Suppressor macrophage treated with lipopolysaccharide for 1 hour (primary cell): ENCODE measurements at regions not wholly inside any gene's neighbourhood (a gene's known extent, or its start where the extent isn't known, plus 50 kb on each side); places are given as distances from the start of the nearest gene placed in this dataset.
"Not testable (repeated sequence)": the region's sequence is repeated elsewhere in the genome, so short reads cannot be mapped to it uniquely, and the experiment has no call there.

Experiments used
- DNase-seq, 3 donors: peaks; one replicate each; pipeline ENCODE4 v3.0.0-alpha.2; 2020 to 2022

DNA sequence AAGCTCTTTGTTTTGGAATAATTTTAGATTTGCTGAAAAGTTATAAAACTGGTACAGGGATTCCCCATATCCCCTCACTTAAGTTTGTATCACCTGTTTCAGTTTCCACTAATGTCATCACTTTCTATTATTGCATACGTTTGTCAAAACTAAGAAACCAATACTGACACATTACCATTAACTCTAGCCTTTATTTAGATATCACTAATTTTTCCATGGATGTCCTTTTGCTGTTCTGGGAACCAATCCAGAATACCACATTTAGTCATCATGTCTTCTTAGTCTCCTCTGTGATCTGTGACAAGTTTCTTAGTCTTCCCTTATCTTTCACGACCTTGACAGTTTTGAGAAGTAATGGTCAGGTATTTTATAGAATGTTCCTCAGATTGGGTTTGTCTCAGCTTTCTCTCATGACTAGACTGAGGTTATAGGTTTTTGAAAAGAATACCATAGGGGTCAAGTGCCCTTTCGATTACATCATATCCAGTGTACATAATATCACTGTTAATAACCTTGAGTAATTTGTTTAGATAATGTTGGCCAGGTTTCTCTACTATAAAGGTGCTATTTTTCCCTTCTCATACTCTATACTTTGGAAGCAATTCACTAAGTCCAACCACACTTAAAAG lies 51.9 kb upstream of the NMUR2 start:
- DNase-seq: no peak

DNA sequence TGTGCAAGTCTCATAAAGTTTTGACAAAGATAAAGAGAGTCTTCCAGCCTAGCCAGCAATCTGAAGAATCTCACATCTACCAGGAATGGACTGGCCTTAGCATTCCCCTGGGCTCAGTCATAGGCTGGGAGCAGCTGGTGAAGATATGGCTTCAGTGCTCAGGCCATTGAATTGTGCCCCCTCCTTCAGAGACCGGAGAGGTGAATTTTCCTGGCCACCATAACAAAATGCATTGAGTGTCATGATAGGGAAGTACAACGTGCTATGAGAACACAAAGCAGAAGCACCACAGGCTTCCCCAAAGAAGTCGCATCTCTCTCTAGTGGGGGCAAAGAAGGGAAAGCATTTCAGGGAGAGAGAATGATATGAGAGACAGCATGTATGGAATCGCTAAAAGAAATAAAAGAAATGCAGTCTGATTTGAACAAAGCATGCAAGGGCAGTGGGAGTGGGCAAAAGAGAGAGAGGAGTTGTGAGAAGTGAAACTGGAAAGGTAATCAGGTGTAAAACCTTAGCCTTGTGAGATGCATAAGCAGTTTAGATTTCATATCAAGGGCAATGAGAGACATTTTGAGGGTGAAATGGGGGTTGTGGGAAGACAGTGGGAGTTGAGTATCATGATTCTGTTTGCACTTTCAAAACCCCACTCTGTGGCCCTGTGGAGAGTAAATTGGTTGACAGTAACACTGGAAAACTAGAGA lies 57.1 kb upstream of the NMUR2 start:
- DNase-seq: peak in 1 of 3 donors; percentile 15

DNA sequence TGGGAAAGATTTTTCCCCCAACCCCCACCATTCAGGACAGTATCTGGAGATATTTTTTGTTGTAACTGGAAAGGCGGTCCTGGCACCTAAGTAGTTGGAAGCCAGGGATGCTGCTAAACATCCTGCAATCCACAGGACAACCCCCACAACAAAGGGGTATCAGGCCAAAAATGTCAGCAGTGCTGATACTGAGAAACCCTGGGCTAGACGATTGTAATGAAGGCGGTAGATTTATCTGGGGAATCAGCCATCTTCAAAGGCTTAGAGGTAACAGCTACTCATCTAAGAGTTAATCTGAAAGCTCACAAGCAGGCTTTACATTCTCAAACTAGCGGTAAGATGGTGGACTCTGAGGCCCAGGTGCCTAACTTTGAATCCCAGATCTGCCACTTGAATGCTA lies 59.0 kb upstream of the NMUR2 start:
- no peak for DNase-seq

DNA sequence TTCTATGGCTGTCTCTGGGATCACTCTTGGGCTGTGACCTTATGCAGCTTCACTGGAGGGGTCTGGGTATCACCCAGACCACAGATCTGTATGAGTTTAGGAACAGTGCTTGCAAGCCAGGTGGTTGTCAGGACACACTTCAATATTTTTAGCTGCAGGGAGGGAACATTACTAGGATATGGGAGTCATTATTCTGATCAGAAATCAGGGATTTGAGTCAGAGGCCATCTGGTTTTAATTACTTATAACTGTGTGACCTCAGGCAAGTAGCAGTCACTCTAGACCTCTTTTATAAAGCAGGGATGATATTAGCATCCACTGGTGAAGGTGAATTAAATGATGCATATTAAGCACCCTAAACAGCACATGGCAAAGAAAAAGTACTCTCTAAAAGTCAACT lies 60.1 kb upstream of the NMUR2 start:
- DNase-seq: no peak

DNA sequence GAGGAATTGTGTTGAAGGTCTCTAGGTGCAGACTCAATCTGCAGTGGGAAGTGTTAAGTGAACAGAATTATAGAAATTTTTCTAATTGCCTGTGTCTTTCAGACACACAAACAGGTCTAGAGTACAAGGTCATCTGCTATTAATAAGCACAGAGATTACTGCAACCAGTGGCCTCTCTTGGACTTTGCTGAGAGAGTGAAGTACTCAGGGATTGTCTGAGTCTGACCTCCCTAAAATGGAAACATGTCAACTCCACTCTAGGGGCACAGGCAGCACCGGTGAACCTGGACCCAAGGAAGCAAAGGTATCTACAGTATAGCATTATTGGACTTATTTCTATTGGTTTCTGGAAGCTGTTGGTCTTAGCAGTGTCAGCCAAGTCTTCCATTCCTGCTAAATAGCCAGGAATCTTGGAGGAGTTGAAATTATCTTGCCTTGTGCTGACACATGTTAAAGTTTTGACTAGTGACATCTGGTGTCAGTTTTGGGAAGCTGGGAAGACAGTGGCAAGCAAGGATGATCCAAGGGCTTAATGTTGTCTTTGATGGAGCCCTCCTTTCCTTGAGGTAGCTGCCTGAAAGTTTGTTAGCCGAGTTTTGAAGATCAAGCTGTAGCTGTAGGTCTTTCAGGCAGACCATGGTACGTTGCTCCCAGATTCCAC lies 61.1 kb upstream of the NMUR2 start:
- DNase-seq: no peak

DNA sequence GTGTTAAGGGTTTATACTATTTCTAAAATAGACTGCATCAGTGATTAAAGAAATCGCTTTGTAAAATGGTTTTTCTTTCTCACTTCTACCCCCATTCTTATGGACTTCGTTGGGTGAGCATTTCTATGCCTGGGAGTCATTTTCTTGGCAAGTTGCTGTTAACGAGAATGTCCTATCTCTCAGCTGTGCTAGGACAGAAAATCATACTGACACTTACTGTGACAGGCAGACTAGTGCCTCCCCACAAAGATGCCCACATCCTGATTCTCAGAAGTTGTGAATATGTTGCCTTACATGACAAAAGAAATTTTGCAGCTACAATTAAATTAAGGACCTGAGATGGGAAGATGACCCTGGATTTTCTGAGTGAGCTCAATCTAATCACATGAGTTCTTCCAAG lies 65.1 kb upstream of the NMUR2 start:
- no peak for DNase-seq

DNA sequence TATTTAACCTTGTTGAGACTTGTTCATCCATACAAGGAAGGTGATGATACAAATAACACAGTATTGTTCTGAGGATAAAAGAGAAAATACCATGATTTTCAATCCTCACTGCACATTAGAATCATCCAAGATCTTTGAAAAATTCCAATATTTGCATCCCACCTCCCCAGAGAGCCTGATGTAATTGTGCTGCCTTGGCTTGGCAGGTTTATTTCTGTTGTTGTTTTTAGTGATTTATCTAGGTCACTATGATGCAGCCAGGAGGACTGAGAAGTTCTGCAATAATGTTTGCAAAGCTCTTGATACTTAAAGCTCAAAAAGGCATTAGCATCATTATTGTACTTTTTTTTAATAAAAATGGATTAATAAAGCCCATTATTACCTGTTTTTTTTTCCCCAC lies 67.0 kb upstream of the NMUR2 start:
- DNase-seq: no peak

DNA sequence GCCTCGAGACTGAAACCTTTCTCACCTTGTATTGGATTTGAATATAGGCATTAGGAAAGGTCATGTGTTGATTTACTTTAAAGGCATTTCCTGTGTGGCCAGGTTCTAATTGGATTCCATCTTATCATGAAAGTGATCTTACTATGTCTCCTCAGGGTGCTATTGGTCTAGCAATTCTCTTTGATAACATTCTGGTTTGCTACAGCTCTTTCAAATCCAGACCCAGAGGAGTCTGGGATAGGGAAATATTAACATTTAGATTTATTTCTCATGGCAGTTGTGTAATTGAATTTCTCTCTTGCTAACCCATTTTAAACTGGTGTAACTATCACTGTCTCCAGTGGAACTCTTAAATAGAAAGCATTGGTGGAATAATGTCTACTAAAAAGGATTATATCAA lies 69.9 kb upstream of the NMUR2 start:
- DNase-seq: no peak

DNA sequence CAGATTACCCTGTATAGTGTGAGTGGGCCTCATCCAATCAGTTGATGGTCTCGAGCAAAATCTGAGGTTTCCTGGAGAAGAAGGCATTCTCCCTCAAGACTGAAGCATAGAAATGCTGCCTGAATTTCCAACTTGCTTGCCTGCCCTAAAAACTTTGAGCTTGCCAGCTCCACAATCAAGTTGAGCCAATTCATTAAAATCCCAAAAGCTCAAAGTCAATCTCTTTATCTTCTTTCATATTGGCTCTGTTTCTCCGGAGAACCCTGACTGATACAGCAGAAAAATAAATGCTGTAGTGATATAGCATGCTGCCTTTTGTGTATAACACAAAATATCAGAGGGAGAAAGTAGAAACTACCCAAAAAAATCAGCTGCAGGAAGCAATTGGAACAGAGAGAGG lies 72.5 kb upstream of the NMUR2 start:
- no peak for DNase-seq

DNA sequence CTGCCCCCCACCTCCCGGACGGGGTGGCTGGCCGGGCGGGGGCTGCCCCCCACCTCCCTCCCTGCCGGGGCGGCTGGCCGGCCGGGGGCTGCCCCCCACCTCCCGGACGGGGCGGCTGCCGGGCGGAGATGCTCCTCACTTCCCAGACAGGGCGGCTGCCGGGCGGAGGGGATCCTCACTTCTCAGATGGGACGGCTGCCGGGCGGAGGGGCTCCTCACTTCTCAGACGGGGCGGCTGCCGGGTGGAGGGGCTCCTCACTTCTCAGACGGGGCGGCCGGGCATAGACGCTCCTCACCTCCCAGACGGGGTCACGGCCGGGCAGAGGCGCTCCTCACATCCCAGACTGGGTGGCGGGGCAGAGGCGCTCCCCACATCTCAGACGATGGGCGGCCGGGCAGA lies 74.8 kb upstream of the NMUR2 start:
- DNase-seq: not testable (repeated sequence)

DNA sequence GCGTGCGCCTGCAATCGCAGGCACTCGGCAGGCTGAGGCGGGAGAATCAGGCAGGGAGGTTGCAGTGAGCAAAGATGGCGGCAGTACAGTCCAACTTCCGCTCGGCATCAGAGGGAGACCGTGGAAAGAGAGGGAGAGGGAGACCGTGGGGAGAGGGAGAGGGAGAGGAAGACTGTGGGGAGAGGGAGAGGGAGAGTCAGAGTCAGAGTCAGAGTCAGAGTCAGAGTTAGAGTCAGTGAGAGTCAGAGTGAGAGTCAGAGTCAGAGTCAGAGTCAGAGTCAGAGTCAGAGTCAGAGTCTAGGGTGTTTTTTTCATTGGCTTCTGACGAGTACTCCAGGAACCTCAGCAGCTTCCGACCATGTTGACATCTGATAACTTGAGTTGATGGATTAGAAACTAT lies 75.6 kb upstream of the NMUR2 start:
- not testable (repeated sequence) for DNase-seq

DNA sequence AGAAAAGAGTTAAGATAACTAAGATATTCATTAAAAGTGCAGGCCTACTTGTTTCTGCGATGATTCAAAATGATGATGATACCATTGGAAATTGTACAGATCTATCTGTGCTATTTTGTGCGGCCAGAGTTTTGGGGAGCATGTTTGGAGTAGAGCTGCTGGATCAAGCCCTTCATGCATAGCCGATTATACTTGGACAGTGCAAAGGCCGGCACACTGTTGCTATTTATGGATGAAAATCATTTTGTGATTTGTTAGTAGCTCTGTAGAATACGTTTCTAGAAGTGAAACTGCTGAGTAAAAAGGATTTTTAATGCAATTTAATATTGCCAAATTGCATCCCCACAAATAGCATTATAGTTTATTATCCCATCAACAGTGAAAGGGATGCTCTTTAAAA lies 82.1 kb upstream of the NMUR2 start:
- DNase-seq: no peak

DNA sequence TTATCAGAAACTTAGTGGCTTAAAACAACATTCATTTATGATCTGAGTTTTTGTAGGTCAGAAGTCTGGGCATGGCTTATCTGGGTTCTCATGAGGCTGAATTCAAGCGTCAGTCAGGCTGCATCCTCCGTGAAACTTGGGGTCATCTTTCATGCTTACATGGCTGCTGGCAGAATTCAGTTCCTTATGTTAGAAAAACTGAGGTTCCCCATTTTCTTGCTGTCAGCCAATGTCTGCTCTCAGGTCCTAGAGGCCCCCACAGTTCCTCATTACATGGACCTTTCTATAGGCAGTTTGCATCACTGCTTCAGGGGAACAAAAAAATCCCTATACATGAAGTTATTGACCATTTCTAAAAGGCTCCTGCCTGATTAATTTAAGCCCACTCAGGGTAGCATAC lies 83.8 kb upstream of the NMUR2 start:
- DNase-seq: peak in 2 of 3 donors; percentile 16 to 23

DNA sequence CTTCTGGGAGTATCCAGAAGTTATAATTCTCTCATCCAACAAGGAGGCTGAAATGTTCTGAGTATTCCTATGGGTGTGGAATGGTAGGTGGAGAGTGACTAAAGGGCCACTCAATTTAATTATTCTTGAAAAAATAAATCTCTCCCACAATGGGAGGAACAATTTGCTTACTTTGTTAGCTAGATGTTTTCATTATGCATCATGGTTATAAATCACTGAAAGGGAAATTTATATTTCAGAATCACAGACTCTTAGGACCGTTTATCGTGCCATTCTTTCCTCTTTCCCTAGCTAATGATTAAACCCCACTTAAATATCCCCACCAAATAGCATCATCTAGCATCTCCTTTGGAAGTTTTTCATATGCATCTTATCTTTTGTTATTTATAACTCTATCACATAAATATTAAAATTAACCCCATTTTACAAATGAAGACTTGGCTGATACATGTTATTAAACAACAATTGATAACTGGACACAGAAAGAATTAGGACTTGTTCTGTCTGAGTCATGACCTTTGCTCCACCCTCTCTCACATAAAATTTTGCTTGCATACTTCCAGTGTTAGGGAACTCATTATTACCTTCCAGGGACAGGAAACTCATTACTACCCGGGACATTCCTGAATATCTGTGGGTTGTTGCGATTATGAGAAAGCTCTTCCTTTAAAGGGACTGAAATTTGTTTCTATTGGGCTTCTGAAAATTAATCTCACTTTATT lies 94.9 kb upstream of the NMUR2 start:
- DNase-seq: no peak

DNA sequence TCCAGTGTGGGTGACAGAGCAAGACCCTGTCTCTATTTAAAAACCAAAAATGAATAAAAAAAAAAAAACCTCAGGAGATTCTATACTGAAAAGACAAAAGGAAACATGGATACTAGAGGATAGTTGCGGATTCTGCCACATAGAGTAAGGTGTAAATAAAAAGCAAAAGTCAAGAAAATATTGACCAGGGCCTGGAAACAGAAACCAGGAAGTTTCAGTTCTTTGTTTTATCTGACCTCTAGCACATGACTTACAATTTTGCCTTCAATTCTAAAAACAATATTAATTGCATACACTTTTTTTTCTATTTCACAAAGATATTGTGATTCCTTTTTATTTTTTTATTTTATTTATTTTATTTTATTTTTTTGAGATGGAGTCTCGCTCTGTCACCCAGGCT lies 96.2 kb upstream of the NMUR2 start:
- no peak for DNase-seq

DNA sequence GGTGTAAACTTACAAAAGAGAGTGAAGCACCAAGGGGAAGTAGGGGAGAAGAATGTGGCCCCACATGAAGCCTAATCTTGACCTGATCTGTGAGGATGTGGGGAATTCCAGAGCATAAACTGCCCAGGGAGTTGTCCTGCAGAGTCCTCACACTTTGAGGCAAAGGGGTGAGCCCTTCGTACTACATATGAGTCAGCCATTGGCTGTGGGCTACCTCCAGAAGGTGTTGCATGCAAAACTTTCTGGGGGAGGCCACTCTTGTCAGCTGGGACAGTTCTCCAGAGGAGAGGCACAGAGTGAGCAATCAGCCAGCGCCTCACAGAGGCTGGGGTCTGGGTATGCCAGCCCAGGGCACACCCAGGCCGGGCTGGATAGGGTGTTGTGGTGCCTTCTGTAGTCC lies 98.1 kb upstream of the NMUR2 start:
- no peak for DNase-seq

DNA sequence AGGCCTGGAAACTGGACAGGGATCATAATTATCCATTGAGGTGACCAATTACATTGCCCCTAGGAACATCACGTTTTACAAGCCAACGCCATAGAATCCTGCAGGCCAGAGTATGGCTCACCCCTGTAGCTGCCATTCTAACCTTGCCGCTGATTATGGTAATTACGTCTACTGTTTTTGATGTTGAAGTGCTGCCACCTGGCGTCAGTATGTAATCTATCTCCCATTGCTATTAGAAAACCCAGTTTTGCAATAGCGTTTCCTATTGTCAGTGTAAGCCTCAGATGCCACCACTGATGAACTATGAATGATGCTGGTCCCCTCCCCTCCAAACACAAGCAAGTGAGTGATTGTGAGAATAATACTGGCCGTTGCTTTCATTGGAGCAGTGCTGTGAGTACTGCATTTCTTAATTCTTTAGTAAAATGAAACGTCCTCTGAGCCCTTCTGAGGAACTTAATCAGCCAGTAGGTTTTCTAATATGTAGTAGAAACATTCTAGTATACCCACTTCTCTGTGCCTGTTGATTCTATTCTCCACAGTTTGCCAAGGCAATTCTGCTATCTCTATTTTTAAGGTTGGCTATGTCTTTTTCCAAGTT lies 100.5 kb upstream of the NMUR2 start:
- DNase-seq: peak; percentile 61 to 75 (median 72)

DNA sequence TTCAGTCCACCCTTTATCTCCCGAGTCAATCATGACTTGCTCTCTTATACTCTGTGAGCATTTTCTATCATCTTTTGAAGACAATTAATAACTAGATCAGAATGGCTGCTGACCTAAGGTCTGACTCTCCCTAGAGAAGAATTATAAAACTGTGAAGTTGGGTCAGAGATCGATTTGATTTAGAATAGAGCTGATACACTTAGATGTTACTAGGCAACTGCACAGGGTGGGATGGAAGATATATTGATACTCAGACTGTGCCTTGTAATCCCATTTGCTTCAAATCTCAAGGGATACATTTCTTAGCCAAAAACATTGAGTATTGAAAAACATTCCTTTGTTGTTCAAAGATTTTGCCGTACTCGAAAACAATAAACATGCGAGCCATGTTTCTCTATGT lies 106.0 kb upstream of the NMUR2 start:
- no peak for DNase-seq

DNA sequence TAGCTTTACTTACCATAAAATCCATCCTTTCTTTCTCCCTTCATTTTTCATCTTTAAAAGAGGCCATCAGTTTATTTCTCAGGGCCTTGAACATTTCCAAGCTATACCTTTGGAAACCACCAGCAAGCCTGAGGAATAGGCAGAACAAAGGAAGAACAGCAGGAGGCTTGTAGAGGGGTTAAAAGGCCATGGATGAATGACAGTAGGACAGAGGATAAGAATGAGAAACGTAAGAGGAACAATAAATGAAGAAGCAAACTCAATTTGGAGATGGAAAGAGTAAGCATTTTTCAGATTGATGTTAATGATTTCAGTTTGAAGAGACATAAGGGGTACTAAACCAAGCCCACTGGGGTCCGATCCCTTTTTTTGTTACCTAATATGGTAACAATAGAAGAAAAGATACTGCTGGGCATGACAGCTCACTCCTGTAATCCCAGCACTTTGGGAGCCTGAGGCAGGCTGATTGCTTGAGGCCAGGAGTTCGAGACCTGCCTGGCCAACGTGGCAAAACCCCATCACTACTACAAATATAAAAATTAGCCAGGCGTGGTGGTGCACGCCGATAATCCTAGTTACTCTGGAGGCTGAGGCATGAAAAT lies 106.6 kb upstream of the NMUR2 start:
- DNase-seq: no peak

DNA sequence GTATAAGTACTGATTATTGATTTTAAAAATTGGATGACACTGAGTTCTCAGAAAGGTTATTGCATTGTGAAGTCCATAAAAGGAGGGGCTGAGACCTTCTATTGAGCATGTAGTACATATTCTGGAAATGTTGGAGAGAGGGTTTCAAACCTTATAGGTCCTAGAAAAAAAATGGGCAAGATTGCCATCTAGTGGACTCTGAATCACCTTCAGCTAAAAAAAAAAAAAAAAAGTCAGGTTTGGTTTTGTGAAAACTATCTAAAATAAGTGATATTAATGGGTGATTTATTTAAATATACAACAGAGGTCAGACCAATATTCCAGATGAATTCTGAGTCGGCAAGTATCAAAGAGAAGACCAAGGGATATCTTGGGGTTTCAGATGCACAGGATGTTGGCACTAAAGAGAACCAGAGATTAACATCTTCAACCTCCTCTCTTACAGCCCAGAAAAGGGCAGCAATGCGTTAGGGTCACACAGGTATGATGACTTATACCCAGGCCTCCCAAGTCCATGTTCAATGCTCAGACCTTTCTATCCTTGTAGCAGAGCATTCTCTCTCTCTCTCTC lies 109.8 kb upstream of the NMUR2 start:
- peak; percentile 21 to 39 (median 26) for DNase-seq

DNA sequence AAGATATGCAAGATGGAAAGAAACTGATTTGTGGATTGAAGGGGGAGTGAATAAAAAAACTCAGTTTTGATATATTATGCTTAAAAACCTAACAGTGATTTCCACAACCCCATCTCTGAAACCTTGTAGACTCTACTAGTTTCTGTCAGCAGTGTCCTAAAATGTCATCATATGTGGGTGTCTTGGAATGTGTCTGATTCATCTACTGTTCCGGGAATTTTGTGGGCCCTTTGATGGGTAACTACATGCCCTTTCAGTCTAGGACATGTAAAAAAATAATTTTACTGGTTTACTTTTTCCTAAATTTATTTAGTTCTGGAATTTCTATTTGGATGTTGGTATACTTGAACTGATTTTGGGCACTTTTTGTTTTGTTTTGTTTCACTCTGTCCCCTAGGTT lies 118.9 kb upstream of the NMUR2 start:
- no peak for DNase-seq

DNA sequence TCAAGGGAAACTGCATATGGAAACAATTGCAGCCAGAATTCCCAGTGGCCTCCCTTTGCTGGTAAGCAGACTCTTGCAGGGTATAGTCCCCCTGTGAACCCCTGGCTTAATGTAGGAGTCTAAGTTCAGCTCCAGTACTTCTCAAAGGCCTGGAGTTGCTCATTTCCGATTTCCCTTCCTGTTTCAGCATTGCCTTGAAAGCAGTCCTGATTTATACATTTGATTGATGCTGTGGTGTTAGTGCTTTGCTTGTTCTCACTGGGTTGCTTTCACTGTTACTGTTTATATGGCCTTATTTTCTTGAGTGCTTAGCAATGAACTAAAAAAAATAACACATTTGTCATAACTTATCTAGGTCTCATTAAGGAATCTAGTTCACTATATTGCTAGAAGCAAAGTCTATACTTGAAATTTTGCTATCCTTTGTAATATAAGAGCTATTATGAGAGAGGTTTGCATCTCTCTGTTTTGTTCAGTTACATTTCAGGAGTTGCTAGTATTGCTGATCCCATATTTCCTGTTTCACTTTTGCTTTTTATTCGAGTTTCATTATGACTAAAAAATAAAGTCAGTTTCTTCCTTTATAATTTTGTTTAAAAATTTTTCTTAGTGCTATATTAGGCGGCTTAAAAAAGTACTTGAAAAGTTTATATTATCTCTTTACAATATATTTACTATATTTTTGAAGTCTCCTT lies 122.4 kb upstream of the NMUR2 start:
- DNase-seq: peak; percentile 6 to 51 (median 46)
